NB4 (cell line): ENCODE measurements at regions not wholly inside any gene's neighbourhood (a gene's known extent, or its start where the extent isn't known, plus 50 kb on each side); places are given as distances from the start of the nearest gene placed in this dataset.

Source experiments
- CTCF ChIP-seq: IDR thresholded peaks from one replicate; pipeline ENCODE4 v1.5.1; 2012; ENCODE audit warnings: low read depth, low read length
- MYC ChIP-seq: IDR thresholded peaks from 2 replicates; pipeline ENCODE4 v1.6.1; 2011; ENCODE audit warnings: low read depth, low read length
- POLR2A ChIP-seq: IDR thresholded peaks from 2 replicates; pipeline ENCODE4 v1.6.1; 2011; ENCODE audit warnings: mild to moderate bottlenecking; ENCODE audit not compliant: insufficient read length; ENCODE audit errors: extremely low read depth

DNA sequence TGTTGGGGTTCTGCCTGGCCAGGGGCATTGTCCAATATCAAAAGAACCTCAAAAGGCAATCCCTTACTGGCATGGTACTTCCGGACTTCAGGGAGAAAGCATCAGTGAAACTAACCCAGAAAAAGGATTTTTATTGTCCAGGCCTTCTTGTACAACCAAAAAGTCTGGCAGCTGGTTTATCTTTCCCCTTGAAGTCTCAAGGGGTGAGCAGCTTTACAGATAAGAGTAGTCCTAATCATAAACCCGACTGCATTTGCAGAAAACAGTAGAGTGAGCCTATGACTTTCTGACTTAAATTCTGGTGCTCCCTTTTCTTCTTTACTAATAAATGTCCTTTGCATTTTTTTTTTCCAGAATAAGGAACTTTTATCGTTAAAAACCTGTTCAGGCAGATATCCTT, 104.0 kb upstream of the CHRM3 start:
- TF ChIP-seq CTCF (no peak), POLR2A (no peak), MYC (no peak)
